Activated CD4-positive, alpha-beta T cell treated with anti-CD3 and anti-CD28 coated beads for 24 hours (primary cell): ENCODE measurements at regions not wholly inside any gene's neighbourhood (a gene's known extent, or its start where the extent isn't known, plus 50 kb on each side); places are given as distances from the start of the nearest gene placed in this dataset.
A peak's percentile ranks its signal among the peaks of the same experiment; 100 is the strongest.
"Not testable (repeated sequence)": the region's sequence is repeated elsewhere in the genome, so short reads cannot be mapped to it uniquely, and the experiment has no call there.

Experiments
- DNase-seq, 2 donors: peaks; one replicate each; pipeline ENCODE4 v3.0.0-alpha.2; 2020; ENCODE audit warnings: low read depth in 2 of 2

DNA sequence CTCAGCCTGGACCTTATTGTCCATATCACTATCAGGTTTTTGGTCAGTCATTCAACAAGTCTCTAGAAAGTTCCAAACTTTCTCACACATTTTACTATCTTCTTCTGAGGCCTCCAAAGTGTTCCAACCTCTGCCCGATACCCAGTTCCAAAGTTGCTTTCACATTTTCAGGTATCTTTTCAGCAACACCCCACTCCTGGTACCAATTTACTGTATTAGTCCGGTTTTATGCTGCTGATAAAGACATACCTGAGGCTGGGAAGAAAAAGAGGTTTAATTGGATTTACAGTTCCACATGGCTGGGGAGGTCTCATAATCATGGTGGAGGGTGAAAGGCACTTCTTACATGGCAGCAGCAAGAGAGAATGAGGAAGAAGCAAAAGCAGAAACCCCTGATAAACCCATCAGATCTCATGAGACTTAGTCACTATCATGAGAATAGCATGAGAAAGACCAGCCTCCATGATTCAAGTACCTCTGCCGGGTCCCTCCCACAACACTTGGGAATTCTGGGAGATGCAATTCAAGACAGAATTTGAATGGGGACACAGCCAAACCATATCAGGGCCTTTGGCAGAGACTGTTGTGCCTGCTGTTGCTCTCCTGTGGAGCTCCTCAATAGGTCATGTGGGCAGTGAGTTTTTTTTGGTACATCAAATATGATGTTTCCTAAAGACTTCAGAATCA is 256.0 kb downstream of the RPLP1 start:
- DNase-seq, result not testable (repeated sequence)

DNA sequence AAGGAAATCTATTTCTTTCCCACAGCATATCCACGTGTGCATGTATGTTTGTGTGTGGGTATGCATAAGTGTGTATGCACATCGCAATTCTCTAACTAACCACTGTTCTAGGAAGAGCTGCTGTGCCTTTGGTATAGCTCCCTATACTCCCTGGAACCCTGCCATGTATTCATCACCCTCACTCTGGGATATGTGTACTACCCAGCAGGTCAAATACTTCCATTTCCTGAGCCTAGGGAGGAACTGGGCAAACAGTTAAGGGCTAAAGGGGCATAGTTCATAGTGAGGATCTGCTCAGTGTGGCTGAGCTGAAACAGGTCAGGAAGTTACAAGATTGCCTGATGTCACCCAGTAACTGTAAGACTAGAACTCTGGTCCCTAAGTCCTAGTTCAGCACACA is 260.4 kb downstream of the RPLP1 start:
- DNase-seq, result no peak

DNA sequence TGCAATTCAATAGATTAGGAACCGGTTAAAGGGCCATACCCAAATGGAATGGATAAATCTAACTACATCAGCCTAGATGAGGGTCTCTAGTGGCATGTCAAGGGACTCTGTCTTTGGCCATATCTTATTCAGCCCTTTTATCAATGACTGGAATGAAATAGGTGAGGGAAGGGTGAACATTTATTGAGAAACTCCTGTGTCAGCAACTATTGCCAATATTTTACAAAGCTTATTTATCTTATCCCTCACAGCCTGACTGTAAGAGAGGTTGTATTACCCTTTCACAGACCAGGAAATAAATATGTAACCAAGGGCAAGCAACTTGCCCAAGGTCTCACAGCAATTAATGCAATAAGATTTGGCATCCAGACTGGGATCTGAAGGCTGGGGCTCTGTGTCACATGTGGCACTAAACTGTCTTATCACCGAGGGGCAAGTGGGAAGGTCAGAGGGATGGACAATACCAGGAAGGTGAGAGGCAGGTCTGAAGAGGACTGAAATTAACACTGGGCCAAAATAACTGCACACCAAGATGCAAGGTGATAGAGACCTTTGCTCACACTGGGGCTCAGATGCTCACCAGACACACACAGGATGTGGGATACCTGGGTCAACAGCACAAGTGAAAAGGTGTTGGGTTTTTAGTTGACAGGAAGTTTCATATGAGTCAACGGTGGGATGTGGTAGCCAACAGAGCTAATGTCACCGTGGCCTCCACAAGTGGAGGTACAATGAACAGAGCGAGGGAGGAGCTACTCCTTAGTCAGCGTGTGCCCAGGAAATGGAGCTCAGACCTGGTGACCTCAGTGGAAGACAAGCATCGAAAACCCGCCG is 261.3 kb downstream of the RPLP1 start:
- peak; percentile 38 for DNase-seq

DNA sequence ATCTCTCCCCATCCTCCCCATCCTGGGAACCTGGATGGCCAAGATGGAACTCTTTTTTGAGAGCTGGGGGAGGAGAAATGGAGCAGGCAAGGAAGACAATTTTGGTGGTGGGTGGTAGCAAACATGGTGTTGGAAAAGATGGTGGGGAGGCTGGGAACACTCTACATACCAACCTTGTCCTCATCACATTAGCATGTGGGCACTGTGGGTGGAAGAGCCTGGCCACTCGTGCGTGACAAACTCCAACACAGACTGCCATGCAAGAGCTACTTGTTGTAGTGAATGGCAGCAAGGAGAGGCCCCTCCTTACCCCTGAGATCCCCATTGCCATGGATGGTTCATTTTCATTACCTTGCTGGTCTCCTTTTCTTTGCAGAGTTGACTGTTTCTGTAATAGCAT is 262.6 kb downstream of the RPLP1 start:
- no peak for DNase-seq

DNA sequence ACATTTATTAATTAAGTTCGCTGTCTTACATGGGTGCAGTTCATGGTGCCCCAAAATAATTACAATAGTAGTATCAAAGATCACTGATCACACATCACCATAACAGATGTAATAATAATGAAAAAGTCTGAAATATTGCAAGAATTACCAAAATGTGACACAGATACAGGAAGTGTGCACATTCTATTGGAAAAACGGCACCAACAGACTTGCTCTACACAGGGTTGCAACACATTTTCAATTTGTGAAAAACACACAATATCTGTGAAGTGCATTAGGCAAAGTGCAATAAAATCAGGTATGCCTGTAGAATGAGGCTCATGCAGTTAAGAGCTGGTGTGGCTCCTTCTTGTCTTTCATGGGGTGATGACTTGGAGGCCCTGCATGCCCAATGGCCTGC is 265.8 kb downstream of the RPLP1 start:
- DNase-seq, result no peak

DNA sequence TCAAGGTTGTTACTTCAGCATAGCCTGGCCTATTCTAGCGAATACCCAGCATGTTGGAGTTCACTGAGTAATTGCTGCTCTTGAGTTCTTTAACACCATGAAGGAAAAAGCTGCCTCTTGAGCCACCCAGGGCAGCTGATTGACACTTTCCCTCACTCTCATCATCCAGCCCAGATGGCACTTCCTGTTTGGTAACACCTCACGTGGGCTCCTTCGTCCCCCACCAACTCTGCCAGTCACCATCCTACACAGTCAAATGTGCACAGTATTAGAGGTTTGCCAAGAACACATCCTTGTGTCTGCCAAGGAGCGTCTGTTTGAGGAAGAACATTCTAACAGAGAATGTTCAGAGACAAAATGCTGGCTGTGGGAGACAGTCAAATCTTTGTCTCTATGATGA is 266.3 kb downstream of the RPLP1 start:
- peak in 1 of 2 donors; percentile 10 for DNase-seq

DNA sequence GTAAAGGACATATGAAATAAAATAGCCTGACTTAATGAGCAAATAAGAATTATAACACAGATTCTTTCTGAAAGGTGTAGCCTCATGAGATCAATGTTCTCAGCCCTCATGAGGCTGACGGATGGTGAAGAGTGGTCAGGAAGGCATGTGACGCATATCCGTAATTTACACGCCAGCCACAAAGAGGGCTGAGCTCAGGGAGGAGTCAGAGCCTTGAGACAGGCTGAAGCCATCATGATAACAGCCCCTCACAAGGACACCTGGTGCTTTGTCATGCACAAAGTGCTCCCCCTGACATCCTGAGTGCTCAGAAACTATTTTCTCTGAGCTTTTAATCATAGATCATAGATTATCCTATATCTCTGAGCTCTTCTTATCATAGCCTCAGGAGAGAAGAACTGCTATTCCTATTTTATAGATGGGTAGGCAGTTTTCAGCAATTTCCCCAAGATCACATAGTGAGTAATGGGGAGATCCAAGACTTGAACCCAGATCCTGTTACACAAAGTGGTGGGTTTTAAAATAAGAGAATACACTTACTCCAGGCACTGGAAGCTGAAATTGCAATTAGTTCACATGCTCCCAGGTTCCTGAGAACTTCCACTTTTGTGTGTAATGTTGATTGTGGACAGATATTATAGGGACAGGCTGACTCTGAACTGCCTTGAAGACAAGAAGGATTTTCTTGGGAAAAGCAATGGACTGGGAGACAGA is 267.1 kb downstream of the RPLP1 start:
- DNase-seq, result peak in 1 of 2 donors; percentile 30

DNA sequence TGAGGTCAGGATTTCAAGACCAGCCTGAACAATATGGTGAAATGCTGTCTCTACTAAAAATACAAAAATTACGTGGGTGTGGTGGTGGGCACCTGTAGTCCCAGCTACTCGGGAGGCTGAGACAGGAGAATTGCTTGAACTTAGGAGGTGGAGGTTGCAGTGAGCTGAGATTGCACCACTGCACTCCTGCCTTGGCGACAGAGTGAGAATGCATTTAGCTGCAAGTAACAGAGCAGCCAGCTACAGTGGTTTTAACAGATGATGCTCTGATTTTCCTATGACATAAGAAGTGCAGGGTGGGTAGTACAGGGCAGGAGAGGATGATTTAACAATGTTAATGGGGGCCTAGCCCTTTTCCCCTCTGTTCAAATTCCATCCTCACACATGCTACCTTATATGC is 267.9 kb downstream of the RPLP1 start:
- DNase-seq, result no peak

DNA sequence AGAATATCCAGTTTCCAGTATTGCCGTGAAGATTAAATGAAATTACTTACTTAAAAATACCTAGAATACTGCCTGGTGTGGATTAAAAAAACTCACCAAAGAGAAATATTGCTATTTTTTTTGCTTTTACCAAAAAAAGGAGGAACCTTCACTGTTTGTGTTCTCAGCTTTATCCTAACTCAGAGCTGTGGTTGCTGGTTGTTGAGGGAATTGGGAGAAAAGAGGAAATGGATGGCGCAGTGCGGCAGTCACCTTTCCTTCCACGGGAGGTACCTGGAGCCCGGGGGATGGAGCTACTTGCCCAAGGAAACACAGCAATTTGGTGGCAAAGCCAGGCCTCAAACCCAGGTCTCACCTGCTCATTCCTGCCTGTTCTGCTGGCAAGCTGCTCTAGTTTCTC is 270.3 kb downstream of the RPLP1 start:
- DNase-seq, result no peak

DNA sequence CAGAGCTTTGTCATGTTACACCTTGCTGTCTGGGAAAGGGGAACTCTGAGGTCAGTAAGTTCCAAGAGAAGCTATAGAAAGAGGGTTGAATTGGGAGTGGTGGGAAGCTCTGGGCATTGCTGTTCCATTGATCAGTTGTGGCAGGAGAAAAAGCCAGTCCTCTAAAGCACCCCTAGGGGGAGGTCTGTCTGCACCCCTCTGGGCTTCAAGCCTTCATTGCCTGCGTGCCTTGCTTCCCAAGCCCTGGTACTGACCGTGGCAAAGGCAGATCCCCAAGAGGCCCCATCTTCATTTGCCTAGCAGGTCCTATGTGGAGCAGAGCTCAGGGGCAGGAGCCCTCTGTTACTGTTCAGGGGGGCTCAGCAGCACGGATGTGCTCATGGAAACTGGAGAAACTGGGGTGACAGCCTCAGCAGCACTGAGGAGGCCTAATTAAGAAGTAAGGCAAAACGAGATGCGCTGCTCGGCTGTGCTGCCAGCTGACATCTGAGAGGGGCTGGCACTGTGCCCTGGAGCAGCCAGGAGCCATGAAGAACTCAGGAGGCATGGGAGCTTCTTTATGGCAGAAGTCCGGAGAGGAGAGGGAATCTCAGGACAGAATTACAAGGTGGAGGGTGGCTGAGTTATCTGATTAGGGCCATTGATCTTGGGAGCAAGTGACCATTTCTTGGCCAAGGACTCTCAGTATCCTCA is 270.9 kb downstream of the RPLP1 start:
- no peak for DNase-seq

DNA sequence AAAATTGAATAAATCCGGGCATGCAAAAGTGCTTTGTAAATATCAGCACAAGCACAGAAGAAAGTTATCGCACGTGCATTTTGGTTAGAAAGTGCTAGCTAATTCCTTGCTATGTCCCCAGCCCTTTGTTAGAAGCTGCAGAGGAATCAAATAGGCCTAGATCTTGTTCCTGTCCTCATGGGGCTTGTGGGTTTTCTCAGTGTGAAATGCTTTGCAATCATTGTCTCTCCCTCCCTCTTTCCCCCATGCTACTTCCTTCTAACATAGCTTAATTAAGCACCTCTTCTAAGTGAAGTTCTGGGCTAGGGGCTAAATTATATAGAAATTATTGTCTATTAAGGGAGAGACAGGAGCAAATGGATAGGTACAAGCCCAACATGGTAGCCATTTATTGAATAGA is 271.7 kb downstream of the RPLP1 start:
- no peak for DNase-seq

DNA sequence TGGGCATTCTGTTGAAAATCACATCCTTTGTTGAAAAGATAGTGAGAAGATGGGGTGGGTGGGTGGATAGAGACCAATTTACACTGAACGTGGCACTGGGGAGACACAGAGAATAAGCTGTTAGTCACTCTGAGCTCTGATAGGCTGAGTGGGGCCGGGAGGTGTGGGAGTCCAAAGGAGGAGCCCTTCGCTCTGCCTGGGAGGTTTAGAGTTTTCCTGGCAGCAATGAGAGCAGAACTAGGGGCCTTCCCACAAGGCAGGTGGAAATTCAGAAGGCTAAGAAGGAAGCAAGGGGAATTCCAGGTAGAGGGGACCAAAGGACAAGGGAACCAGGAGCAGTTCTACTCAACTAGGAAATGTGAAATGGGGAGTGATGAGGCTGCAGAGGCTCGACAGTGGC is 272.7 kb downstream of the RPLP1 start:
- DNase-seq, result no peak

DNA sequence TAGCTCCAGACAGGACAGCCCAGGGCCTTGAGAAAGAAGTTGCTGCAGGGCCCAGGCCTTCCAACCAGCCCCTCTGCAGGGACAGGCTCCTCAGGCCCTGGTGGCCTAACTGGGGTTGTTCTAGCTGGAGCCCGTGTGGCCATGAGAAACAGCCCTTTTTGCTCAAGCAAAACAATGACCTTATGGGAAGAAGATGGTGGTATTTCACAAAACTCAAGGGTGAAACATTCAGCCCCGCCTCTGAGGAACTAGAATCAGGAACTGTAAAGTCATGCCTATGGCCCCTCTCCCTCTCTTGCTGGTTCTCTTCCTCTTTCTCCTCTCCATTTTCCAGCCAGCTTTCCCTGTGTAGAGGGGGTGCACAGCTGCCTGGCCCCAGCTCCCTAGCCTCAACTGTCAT is 273.3 kb downstream of the RPLP1 start:
- DNase-seq, result no peak

DNA sequence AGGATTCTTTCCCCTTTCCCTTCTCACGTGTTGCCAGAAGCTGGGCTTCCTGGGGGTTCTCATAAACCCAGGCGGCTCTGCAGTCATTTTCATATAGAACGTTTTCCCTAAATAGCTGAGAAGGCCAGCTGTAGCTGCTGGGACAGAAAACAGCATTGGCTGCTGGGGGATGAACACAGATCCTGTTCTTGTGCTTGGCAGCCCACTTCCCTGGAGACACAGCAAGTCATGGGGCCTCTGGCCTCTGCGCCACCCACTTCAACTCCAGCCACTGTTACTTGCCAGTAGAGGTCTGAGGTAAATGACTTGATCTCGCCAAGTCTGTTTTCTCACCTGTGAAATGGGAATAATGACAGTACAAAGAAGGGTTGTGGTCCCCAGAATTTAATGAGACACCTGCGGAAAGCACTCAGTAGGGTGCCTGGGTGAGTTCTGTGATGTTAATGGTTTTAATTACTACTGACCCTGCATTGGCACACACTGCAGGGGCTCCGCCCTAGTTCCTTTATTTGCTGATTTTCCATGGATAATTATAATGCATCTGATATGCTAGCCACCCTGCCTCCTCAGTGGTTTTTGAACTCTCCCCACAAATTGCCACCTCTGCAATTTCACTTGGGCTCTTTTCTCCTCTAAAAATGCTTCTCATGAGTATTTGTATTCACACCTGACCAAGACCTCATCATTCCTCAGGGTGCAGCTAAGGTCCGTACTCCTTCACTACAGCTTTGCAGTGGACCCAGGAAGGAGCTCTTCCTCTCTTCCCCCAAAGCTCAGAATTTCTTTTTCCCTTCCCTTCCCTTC is 274.7 kb downstream of the RPLP1 start:
- DNase-seq, result no peak

DNA sequence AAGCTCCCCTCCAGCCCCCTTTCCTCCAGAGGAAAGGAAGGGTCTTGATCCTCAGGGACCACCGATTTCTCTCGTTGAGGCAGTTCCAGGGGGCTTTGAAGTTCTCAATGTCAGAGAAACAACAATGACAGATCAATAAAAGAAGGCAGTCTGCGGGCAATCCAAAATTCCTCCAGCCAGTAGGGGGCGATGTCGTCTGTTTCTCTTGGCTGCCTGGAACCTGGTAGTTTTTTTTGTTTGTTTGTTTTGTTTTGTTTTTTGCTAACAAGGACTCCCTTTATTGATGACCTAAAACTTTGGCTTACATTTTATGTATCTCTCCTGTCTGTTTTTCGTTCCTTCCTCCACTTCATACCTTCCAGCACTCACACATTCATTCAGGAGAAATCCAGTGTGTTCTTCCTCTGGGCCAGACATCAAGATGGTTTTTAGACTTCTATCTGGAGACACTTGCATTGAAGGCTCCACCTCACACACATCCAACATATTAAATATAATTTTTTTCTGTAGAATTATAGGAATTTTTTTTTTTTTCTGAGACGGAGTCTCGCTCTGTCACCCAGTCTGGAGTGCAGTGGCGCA is 276.6 kb downstream of the RPLP1 start:
- DNase-seq, result peak; percentile 68 to 77

DNA sequence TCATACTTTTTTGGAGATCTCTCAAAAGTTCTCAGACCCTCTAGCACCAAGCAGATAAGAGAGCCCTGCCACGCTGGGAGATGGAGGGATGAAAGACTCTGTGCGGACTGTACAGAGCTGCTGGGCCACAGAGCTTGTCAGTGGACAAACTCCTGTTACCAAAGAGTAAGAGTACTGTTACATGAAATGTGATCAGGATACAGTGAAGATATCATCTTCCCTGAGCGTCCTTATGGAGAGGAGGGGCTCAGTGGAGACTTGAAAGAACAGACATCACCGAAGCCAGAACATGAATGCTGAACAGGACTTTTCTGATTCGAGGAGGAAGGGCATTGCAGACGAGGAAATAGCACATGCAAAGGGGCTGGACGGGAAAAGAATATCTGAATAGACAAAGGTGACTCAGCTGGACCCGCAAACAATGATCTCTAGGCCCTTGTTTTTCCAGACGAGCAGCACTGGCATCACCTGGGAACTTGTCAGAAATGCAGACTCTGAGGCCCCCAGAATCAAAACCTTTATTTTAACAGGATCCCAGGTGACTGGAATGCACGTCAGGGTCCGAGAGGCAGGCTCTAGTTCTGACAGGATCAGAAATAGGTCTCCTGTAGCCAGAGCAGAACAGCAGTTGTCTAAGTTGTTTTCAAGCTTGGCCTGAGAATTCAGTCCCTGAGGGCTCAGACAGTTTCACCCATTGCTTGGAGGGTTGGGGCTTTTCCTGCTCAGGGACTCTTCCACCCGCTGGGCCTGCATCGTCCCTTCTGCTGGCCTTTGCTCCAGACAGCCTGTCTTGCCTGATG is 277.9 kb downstream of the RPLP1 start:
- DNase-seq, result no peak

DNA sequence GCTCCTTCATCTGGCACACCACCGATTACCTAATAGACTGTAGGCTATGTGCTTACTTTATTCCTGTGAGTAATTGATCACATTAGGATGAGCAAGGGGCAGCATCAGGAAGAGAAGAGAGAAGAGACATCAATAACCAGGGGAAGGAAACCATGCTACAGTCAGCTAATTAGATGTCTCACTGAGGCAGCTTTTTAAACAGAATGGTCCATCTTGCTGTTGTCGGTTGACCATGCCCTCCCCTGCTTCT is 278.4 kb downstream of the RPLP1 start:
- no peak for DNase-seq

DNA sequence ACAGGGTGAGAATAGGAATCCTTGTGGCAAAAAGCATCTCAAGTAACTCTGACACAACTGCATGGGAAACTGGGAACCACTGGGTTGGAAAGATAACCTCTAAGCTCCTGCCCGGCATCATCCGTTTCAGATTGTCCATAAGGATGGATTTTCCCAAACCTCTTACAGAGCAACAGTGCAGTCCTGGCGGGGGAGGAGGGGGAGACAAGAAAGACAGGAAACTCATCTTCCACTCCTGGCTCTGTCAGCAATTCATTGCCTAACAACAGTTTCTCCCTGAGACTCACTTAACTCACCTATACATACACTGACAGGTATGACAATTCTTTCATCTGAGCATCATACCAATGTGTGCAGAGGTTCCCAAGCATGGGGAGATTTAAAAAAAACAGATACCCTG is 279.0 kb downstream of the RPLP1 start:
- DNase-seq, result no peak

DNA sequence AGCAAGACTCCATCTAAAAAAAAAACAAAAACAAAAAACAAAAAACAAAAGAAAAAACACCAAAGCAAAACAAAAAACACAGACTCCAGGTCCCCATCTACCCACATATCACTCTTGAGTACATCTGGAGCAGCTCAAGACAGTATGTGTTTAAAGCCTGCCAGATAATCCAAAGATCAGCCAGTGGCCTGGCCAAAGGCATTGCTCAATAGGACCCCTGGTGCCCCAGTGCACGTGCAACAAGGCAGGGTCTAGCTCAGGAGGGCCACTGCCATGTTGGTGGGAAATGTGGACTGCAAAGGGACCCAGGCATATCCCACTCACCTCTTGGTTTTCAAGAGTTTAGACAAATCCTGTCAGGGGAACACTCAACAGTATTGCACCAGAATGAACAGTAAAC is 279.5 kb downstream of the RPLP1 start:
- no peak for DNase-seq

DNA sequence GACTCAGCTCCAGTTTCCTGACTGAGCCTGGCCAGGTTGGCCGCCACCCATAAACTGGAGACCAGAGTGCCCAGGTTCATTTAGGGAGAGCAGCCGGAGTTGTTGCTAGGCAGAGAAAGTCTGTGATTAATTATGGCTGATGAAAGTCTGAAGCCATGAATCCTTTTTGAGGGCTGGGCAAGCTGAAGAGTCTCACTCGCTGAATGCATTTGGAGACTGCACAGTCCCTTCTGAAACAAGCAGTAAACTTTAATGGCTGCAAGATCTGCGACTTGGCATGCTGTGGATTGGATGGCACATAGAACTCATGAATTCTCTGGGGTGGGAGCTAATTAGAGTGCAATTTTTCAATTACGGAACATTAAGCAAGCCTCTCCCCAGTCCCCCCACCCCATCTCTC is 282.1 kb downstream of the RPLP1 start:
- DNase-seq, result no peak
